GM12891 (cell line): ENCODE measurements at regions not wholly inside any gene's neighbourhood (a gene's known extent, or its start where the extent isn't known, plus 50 kb on each side); places are given as distances from the start of the nearest gene placed in this dataset.

Experiments
- POLR2A ChIP-seq: IDR thresholded peaks from 2 replicates; pipeline ENCODE4 v1.6.1; 2011; ENCODE audit warnings: low read depth, low read length, control low read depth
- POLR2AphosphoS5 ChIP-seq: IDR thresholded peaks from 2 replicates; pipeline ENCODE4 v1.6.1; 2011; ENCODE audit warnings: low read depth, low read length, control low read depth
- SPI1 ChIP-seq: IDR thresholded peaks from 2 replicates; pipeline ENCODE4 v1.6.1; 2011; ENCODE audit warnings: low read depth, low read length, control low read depth
- TAF1 ChIP-seq: IDR thresholded peaks from 2 replicates; pipeline ENCODE4 v1.6.1; 2011; ENCODE audit warnings: low read depth, low read length, control low read depth

DNA sequence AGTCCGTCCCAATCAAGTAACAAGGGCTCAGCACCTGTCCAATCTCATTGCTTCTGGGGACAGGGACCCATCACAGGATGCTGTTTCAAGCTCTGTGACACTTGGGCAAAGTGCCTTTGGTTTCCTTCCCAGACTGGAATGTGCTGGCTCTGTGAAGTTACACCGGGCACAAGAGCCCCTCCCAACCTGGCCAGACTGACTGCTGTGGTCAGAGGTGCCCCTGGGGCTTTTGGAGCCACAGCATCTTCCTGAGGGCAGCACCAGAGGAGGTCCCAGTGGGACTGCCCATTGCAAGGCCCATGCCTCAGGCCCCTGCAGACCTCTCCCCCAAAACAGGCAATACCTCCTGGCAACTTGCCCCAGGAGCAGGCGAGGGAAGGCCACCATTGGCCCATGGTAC lies 155.2 kb upstream of the GRK3 start:
- TF ChIP-seq TAF1, result no peak
- TF ChIP-seq POLR2A, result no peak
- no peak for TF ChIP-seq POLR2AphosphoS5
- no peak for TF ChIP-seq SPI1
